Fibroblast of lung (primary cell): ENCODE measurements at regions not wholly inside any gene's neighbourhood (a gene's known extent, or its start where the extent isn't known, plus 50 kb on each side); places are given as distances from the start of the nearest gene placed in this dataset.

Experiments
- DNase-seq, 2 donors: peaks; one replicate each; pipeline versions ENCODE4 v3.0.0 to v3.0.0-alpha.2; 2010; ENCODE audit warnings: low read depth in 2 of 2
- H2AFZ ChIP-seq: 2 replicates; pipeline ENCODE4 v1.5.1; 2012; ENCODE audit warnings: low read length, control low read depth, inconsistent platforms
- H3K27ac ChIP-seq: 2 replicates; pipeline ENCODE4 v1.5.1; 2011; ENCODE audit warnings: low read length, control low read depth; ENCODE audit not compliant: insufficient read depth
- H3K27me3 ChIP-seq: 2 replicates; pipeline ENCODE4 v1.5.1; 2011; ENCODE audit warnings: mild to moderate bottlenecking, low read length; ENCODE audit not compliant: control insufficient read depth, insufficient read depth
- H3K36me3 ChIP-seq: 2 replicates; pipeline ENCODE4 v1.5.1; 2011; ENCODE audit warnings: low read length; ENCODE audit not compliant: control insufficient read depth, insufficient read depth
- H3K4me1 ChIP-seq: 2 replicates; pipeline ENCODE4 v1.5.1; 2011; ENCODE audit warnings: low read length; ENCODE audit not compliant: control insufficient read depth, insufficient read depth; ENCODE audit errors: extremely low read depth
- H3K4me2 ChIP-seq: 2 replicates; pipeline ENCODE4 v1.5.1; 2011; ENCODE audit warnings: low read length, control low read depth; ENCODE audit not compliant: insufficient read depth; ENCODE audit errors: extremely low read depth
- H3K4me3 ChIP-seq, 4 experiments: fragments of 200-600 bp in 1 of 4; sonication (generic) in 1 of 4; replicated peaks in 1 of 4; 2 replicates each; pipeline ENCODE4 v1.5.1; 2011 to 2016; ENCODE audit warnings: low read length in 4 of 4, low read depth in 3 of 4, mild to moderate bottlenecking in 3 of 4, control low read depth in 2 of 4, inconsistent platforms in 1 of 4, mixed read lengths in 1 of 4; ENCODE audit not compliant: insufficient read depth in 1 of 4; ENCODE audit errors: control extremely low read depth in 1 of 4
- H3K79me2 ChIP-seq: 2 replicates; pipeline ENCODE4 v1.5.1; 2012; ENCODE audit warnings: mild to moderate bottlenecking, low read length, inconsistent platforms; ENCODE audit not compliant: control insufficient read depth, insufficient read depth
- H3K9ac ChIP-seq: 2 replicates; pipeline ENCODE4 v1.5.1; 2011; ENCODE audit warnings: mild to moderate bottlenecking, low read length, control low read depth; ENCODE audit not compliant: insufficient read depth
- H3K9me3 ChIP-seq: 2 replicates; pipeline ENCODE4 v1.5.1; 2012; ENCODE audit warnings: low read depth, low read length; ENCODE audit not compliant: control insufficient read depth, insufficient read depth
- H4K20me1 ChIP-seq: 2 replicates; pipeline ENCODE4 v1.5.1; 2011; ENCODE audit warnings: low read length; ENCODE audit not compliant: control insufficient read depth, insufficient read depth; ENCODE audit errors: extremely low read depth
- CTCF ChIP-seq, 2 donors: IDR thresholded peaks in 1 of 2; conservative IDR thresholded peaks in 1 of 2; 1 replicate in 1 of 2; 2 replicates in 1 of 2; pipeline ENCODE4 v1.5.1; 2011 to 2012; ENCODE audit warnings: low read length in 2 of 2, control low read depth in 1 of 2, inconsistent platforms in 1 of 2, low read depth in 1 of 2, mild to moderate bottlenecking in 1 of 2
- EZH2 ChIP-seq: IDR thresholded peaks from 2 replicates; pipeline ENCODE4 v1.5.1; 2012; ENCODE audit warnings: low read length, control low read depth, mild to moderate bottlenecking; ENCODE audit errors: missing control alignments

- Histone ChIP-seq H3K79me2 (no peaks in the 10 kb centered on the region), H4K20me1 (no peaks in the 10 kb centered on the region), H3K4me2 (no peak overlapping the region), H2AFZ (no peak overlapping the region), H3K27ac (no peak overlapping the region), H3K4me3 (no peak overlapping the region), H3K9me3 (no peaks in the 10 kb centered on the region), H3K4me1 (no peaks in the 10 kb centered on the region), H3K27me3 (no peaks in the 10 kb centered on the region), H3K36me3 (no peaks in the 10 kb centered on the region), H3K9ac (no peak overlapping the region)
- peak in 1 of 2 donors; percentile 7 for DNase-seq
- TF ChIP-seq EZH2 (no peak), CTCF (conservative IDR thresholded peaks at IDR 0.05 in 1 of 2, IDR thresholded peaks at IDR 0.05 in 1 of 2; ENCODE audit: low read depth in 1 of 2, low read length in 2 of 2) (no peak)
Measured at GRCh38 chr12:28794211-28794610, 354.9 kb upstream of the FAR2 start.

GRCh38 chr12:28794786-28795185 is 354.3 kb upstream of the FAR2 start:
- H3K4me3 ChIP-seq: no peak overlapping the region
- no peak overlapping the region for H3K4me2 ChIP-seq
- no peaks in the 10 kb centered on the region for H3K27me3 ChIP-seq
- no peaks in the 10 kb centered on the region for H4K20me1 ChIP-seq
- DNase-seq: no peak
- TF ChIP-seq CTCF (conservative IDR thresholded peaks at IDR 0.05 in 1 of 2, IDR thresholded peaks at IDR 0.05 in 1 of 2; ENCODE audit: low read depth in 1 of 2, low read length in 2 of 2): no peak
- no peak for TF ChIP-seq EZH2
- no peak overlapping the region for H2AFZ ChIP-seq
- no peak overlapping the region for H3K27ac ChIP-seq
- no peaks in the 10 kb centered on the region for H3K79me2 ChIP-seq
- H3K9ac ChIP-seq: no peak overlapping the region
- no peaks in the 10 kb centered on the region for H3K4me1 ChIP-seq
- no peaks in the 10 kb centered on the region for H3K36me3 ChIP-seq
- no peaks in the 10 kb centered on the region for H3K9me3 ChIP-seq

- peak; percentile 1 to 42 for DNase-seq
- Histone ChIP-seq H3K36me3 (no peaks in the 10 kb centered on the region), H3K4me2 (no peak overlapping the region), H3K9ac (no peak overlapping the region), H3K27me3 (no peaks in the 10 kb centered on the region), H4K20me1 (no peaks in the 10 kb centered on the region), H2AFZ (no peak overlapping the region), H3K4me3 (no peak overlapping the region), H3K27ac (no peak overlapping the region), H3K4me1 (no peaks in the 10 kb centered on the region), H3K79me2 (no peaks in the 10 kb centered on the region), H3K9me3 (no peaks in the 10 kb centered on the region)
- TF ChIP-seq EZH2 (no peak), CTCF (conservative IDR thresholded peaks at IDR 0.05 in 1 of 2, IDR thresholded peaks at IDR 0.05 in 1 of 2; ENCODE audit: low read depth in 1 of 2, low read length in 2 of 2) (no peak)
Measured at GRCh38 chr12:28795311-28795710, 353.8 kb upstream of the FAR2 start.
